ENCODE measurements at regions not wholly inside any gene's neighbourhood (a gene's known extent, or its start where the extent isn't known, plus 50 kb on each side); places are given as distances from the start of the nearest gene placed in this dataset.

DNA sequence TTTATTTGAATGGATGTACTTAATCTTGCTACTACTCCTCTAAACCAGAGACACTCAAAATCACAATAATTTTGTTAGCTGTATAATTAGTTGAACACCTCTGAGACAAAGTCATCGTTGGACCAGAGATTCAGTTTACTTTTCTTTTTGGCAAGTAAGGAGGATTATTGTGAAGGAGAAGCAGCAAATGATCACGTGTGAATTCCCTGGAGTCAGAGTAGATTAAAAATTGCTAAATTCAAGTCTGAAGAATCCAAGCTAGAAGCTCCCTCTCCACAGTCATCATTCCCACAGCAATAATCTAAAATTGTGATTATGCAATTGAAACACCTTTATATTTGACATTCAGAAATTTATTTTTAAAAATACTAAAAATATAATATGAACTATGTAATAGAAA lies 484.4 kb downstream of the CMPK2 start:
- no peak for TF ChIP-seq TSHZ2 (CRISPR knock-in tag; IDR thresholded peaks at IDR 0.05)
- no peak for TF ChIP-seq OSR1 (CRISPR knock-in tag; IDR thresholded peaks at IDR 0.05)
- ATAC-seq: no peak

DNA sequence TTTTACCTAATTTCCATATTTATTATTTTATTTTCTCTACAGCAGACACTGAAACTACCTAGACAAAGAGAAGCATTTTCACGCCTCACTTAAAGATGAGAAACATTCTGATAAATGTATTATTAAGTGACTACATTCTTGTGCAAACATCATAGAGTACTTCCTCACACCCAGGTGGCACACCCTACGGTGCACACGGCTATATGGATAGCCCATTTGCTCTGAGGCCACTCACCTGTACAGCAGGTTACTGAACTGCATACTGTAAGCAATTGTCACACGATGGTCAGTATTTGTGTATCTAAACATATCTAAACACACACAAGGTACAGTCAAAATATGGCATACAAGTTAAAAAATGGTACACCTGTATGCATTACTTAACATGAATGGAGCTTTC lies 481.4 kb downstream of the CMPK2 start:
- ATAC-seq: no peak
- TF ChIP-seq ARNTL (CRISPR knock-in tag; IDR thresholded peaks at IDR 0.05; ENCODE audit: borderline replicate concordance, low read depth): no peak
- no peak for TF ChIP-seq PPARA (CRISPR knock-in tag; IDR thresholded peaks at IDR 0.05; ENCODE audit: borderline replicate concordance)
- no peak for TF ChIP-seq CSDC2 (CRISPR knock-in tag; IDR thresholded peaks at IDR 0.05)
- TF ChIP-seq, protein P1, sequence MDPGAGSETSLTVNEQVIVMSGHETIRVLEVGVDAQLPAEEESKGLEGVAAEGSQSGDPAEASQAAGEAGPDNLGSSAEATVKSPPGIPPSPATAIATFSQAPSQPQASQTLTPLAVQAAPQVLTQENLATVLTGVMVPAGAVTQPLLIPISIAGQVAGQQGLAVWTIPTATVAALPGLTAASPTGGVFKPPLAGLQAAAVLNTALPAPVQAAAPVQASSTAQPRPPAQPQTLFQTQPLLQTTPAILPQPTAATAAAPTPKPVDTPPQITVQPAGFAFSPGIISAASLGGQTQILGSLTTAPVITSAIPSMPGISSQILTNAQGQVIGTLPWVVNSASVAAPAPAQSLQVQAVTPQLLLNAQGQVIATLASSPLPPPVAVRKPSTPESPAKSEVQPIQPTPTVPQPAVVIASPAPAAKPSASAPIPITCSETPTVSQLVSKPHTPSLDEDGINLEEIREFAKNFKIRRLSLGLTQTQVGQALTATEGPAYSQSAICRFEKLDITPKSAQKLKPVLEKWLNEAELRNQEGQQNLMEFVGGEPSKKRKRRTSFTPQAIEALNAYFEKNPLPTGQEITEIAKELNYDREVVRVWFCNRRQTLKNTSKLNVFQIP (CRISPR knock-in tag; IDR thresholded peaks at IDR 0.05; ENCODE audit: borderline replicate concordance, low read depth): no peak
- no peak for TF ChIP-seq BACH2 (CRISPR knock-in tag; IDR thresholded peaks at IDR 0.05; ENCODE audit: borderline replicate concordance)
- no peak for TF ChIP-seq ZC3H10 (CRISPR knock-in tag; IDR thresholded peaks at IDR 0.05)

- no peak for ATAC-seq
- TF ChIP-seq PATZ1 (CRISPR knock-in tag; IDR thresholded peaks at IDR 0.05; ENCODE audit: borderline replicate concordance) (no peak), ZNF8 (CRISPR knock-in tag; IDR thresholded peaks at IDR 0.05) (no peak)
Observed at GRCh38 chr2:6392354-6392753, 473.4 kb downstream of the CMPK2 start.

DNA sequence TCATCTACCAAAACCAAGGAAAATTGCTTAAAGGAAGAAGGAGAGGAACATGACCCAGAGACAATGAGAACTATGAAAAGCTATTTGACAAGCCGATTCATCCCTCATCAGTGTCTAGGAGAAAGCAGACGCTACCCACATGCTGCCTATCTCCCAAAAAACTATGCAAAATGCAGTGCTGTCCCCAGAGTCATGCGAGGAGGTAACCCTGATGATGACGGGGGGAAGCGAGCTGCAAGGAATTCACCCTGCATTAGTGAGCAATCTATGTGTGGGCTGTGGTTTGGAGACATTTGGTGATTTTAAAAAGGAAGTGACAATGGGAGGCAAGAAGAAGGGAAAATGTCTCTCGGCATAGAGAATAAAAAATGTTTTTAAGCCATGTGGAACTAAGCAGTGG lies 472.7 kb downstream of the CMPK2 start:
- ATAC-seq: no peak
- TF ChIP-seq, protein P2, sequence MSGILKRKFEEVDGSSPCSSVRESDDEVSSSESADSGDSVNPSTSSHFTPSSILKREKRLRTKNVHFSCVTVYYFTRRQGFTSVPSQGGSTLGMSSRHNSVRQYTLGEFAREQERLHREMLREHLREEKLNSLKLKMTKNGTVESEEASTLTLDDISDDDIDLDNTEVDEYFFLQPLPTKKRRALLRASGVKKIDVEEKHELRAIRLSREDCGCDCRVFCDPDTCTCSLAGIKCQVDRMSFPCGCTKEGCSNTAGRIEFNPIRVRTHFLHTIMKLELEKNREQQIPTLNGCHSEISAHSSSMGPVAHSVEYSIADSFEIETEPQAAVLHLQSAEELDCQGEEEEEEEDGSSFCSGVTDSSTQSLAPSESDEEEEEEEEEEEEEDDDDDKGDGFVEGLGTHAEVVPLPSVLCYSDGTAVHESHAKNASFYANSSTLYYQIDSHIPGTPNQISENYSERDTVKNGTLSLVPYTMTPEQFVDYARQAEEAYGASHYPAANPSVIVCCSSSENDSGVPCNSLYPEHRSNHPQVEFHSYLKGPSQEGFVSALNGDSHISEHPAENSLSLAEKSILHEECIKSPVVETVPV (CRISPR knock-in tag; IDR thresholded peaks at IDR 0.05): no peak
- TF ChIP-seq, protein P1 (CRISPR knock-in tag; IDR thresholded peaks at IDR 0.05; ENCODE audit: borderline replicate concordance, low read depth): no peak
- TF ChIP-seq OSR1 (CRISPR knock-in tag; IDR thresholded peaks at IDR 0.05) (no peak), ZNF565 (CRISPR knock-in tag; conservative IDR thresholded peaks at IDR 0.05; ENCODE audit: low read depth) (no peak), CSDC2 (CRISPR knock-in tag; IDR thresholded peaks at IDR 0.05) (no peak), RARB (CRISPR knock-in tag; IDR thresholded peaks at IDR 0.05) (no peak), ZFP30 (CRISPR knock-in tag; IDR thresholded peaks at IDR 0.05) (no peak), ARNTL (CRISPR knock-in tag; IDR thresholded peaks at IDR 0.05; ENCODE audit: borderline replicate concordance, low read depth) (no peak), TSHZ2 (CRISPR knock-in tag; IDR thresholded peaks at IDR 0.05) (no peak), ISL1 (CRISPR knock-in tag; IDR thresholded peaks at IDR 0.05) (no peak), ESRRG (CRISPR knock-in tag; IDR thresholded peaks at IDR 0.05) (no peak), ZNF70 (CRISPR knock-in tag; IDR thresholded peaks at IDR 0.05) (no peak)

Data from SK-N-SH treated with all-trans-retinoic acid at 6 μM for 48 hours (cell line).